T-helper 2 cell treated with Interferon-gamma antibody and Interleukin-4, amounts not matched to agents 5 μg/mL and 100 μg/mL, for 36 hours (primary cell): ENCODE measurements at regions not wholly inside any gene's neighbourhood (a gene's known extent, or its start where the extent isn't known, plus 50 kb on each side); places are given as distances from the start of the nearest gene placed in this dataset.

ENCODE experiments used
- DNase-seq: peaks from one replicate; pipeline ENCODE4 v3.0.0; 2021; ENCODE audit warnings: low spot score
- H3K27ac Mint-ChIP-seq: one replicate; pipeline ENCODE4 v1.8.0; 2021; ENCODE audit warnings: mild to moderate bottlenecking, mixed read lengths
- H3K27me3 Mint-ChIP-seq: one replicate; pipeline ENCODE4 v1.8.0; 2021; ENCODE audit warnings: low read depth, mixed read lengths
- H3K36me3 Mint-ChIP-seq: one replicate; pipeline ENCODE4 v1.8.0; 2021; ENCODE audit warnings: low read depth, mixed read lengths
- H3K4me1 Mint-ChIP-seq: one replicate; pipeline ENCODE4 v1.8.0; 2021; ENCODE audit warnings: low read depth, mixed read lengths
- H3K4me3 Mint-ChIP-seq: one replicate; pipeline ENCODE4 v1.8.0; 2022; ENCODE audit warnings: mild to moderate bottlenecking, moderate library complexity, mixed read lengths
- H3K9me3 Mint-ChIP-seq: one replicate; pipeline ENCODE4 v1.8.0; 2021; ENCODE audit warnings: mixed read lengths

DNA sequence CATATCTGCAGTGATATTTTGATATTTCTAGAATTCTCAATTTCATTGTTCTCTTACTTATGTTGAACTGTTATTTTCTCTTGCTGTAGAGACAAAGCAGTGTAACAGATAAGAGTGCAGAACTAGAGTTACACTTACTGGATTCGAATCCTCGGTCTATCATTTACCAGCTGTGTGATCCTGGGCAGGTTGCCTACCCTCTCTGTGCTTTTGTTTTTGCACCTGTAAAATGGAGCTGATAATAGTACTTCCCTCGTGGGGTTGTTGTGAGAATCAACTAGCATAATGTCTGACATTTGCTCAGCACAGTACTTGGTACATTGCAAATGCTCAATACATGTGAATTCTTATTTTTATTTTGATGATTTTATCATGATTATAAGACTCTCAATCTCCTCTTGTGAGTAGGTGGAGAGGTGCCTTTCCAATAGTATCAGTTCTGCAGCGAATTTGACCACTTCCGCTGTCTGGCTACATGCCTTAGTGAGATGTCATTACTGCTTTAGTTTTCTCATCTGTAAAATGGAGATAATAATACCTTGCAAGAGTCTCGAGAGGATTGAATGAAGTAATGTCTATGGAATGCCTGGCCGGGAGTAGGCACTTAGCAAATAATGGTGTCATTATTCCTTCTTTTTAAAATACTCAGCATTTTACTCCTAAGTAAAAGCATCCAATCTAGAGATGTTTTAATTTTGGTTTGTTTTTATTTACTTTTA, 312.2 kb upstream of the MAF start:
- Mint-ChIP-seq H3K9me3 (no peaks in the 10 kb centered on the region), H3K4me3 (no peak overlapping the region), H3K4me1 (peaks cover 6% of the 10 kb centered on the region), H3K27me3 (peaks cover 7% of the 10 kb centered on the region), H3K27ac (no peak overlapping the region), H3K36me3 (no peaks in the 10 kb centered on the region)
- no peak for DNase-seq

DNA sequence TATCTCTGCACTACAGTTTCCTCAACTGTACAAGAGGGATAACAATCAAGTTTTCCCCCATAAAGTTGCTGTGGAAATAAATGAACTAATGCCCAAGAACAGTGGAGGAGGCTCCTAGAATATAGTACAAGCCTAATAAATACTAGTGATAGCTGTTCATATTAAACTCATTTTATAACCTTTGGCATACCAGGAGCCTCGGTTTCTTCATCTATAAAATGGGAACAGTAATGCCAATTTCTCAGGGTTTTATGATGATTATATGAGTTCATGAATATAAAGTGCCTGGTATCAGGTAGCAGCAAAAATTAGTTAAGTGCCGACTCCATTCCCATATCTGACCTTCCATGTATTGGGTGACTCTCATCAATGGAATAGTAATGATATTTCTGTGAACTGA, 311.1 kb upstream of the MAF start:
- peaks cover 1% of the 10 kb centered on the region for H3K4me1 Mint-ChIP-seq
- no peaks in the 10 kb centered on the region for H3K36me3 Mint-ChIP-seq
- no peaks in the 10 kb centered on the region for H3K9me3 Mint-ChIP-seq
- no peak for DNase-seq
- H3K27ac Mint-ChIP-seq: no peak overlapping the region
- H3K27me3 Mint-ChIP-seq: peaks cover 7% of the 10 kb centered on the region
- no peak overlapping the region for H3K4me3 Mint-ChIP-seq

DNA sequence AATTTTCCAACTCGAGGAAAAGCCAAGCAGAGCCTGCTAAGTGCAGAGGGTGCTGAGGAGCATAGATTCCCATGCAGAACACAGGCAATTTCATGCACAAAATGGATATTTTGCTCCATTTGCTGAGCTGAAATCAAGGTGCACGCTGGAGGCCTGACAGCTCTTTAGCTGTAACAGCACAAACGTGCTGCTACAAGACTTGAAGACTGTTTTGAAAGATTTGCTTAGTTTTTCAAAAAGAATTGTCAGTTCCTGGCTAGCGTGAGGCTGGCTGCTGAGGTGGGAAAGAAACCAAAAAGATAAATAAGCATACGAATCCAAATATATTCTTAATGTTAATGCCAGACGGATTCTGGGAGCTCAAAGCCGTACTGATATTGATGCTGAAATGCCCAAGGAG, 309.0 kb upstream of the MAF start:
- no peaks in the 10 kb centered on the region for H3K36me3 Mint-ChIP-seq
- H3K9me3 Mint-ChIP-seq: no peaks in the 10 kb centered on the region
- no peak for DNase-seq
- H3K4me1 Mint-ChIP-seq: no peaks in the 10 kb centered on the region
- H3K4me3 Mint-ChIP-seq: no peak overlapping the region
- H3K27me3 Mint-ChIP-seq: peaks cover 7% of the 10 kb centered on the region
- H3K27ac Mint-ChIP-seq: no peak overlapping the region

DNA sequence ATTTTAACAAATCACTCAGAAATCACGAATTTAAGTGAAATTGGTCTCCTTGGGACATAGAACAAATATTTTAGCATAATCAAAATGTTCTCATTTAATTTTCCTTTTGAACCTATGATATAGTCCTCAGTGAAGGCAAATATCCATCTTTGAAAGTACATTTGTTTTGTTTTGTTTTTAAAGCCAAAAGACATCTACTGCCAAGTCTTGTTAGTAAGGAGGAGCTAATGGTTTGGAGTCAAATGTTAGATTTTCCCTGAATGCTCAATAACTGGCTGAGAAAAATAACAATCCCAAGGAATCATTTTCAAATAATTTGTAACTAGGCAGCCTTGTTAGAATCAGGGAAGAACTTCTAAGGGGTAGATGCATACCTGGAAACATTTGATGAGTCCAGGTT, 302.9 kb upstream of the MAF start:
- Mint-ChIP-seq H3K36me3 (no peaks in the 10 kb centered on the region), H3K4me3 (no peak overlapping the region), H3K27me3 (no peaks in the 10 kb centered on the region), H3K27ac (no peak overlapping the region), H3K4me1 (no peaks in the 10 kb centered on the region), H3K9me3 (no peaks in the 10 kb centered on the region)
- DNase-seq: no peak

DNA sequence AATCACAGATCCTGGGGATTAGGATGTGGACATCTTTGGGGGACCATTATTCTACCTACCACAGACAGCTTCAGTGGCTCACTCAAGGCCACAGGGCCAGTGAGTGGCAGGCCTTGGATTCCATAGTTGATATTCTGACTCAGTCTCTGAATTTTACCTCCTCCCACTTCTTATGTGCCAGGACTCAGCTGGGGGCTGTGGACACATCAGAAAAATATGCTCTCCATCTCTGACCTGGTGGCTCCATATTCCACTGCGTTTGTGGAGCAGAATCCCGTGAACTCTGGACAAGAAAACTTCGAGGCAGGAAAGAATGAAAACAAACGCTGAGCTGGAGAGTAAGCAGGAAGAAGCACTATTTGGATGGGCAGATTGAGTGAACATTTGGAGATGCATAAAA, 301.8 kb upstream of the MAF start:
- DNase-seq: no peak
- Mint-ChIP-seq H3K27ac (no peak overlapping the region), H3K36me3 (no peaks in the 10 kb centered on the region), H3K4me1 (no peaks in the 10 kb centered on the region), H3K9me3 (no peaks in the 10 kb centered on the region), H3K27me3 (no peaks in the 10 kb centered on the region), H3K4me3 (no peak overlapping the region)

DNA sequence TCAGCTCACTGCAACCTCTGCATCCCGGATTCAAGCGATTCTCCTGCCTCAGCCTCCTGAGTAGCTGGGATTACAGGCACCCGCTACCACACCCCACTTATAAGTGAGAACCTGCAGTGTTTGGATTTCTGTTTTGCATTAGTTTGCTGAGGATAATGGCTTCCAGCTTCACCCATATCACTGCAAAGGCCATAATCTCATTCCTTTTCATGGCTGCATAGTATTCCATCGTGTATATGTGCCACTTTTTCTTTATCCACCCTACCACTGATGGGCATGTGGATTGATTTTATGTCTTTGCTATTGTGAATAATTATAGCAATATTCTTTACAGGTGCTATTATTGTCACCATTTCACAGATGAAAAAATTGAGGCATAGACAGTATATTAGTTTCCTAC, 301.0 kb upstream of the MAF start:
- H3K9me3 Mint-ChIP-seq: no peaks in the 10 kb centered on the region
- no peaks in the 10 kb centered on the region for H3K36me3 Mint-ChIP-seq
- H3K4me1 Mint-ChIP-seq: no peaks in the 10 kb centered on the region
- H3K27ac Mint-ChIP-seq: no peak overlapping the region
- no peak for DNase-seq
- no peak overlapping the region for H3K4me3 Mint-ChIP-seq
- H3K27me3 Mint-ChIP-seq: no peaks in the 10 kb centered on the region

DNA sequence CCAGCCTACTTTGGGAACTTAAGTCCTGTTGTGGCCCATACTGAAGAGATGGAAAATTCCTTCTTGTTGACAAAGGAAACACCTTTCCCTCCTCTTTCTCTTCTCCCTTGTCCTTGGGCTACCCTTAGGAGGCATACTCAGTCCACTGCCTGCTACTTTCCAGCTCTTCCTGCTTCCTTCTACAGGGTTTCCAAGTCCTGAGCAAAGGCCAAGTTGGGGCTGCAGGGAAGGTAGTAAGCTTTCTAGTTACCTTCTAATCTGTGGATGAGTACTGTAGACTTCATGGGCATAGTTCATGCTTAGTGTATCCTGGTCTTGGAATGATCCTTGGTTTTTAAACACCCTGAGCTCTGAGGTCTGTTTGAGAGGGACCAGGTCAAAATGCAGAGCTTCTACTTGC, 299.2 kb upstream of the MAF start:
- no peak overlapping the region for H3K27ac Mint-ChIP-seq
- no peaks in the 10 kb centered on the region for H3K36me3 Mint-ChIP-seq
- H3K4me3 Mint-ChIP-seq: no peak overlapping the region
- no peaks in the 10 kb centered on the region for H3K27me3 Mint-ChIP-seq
- no peaks in the 10 kb centered on the region for H3K9me3 Mint-ChIP-seq
- DNase-seq: no peak
- no peaks in the 10 kb centered on the region for H3K4me1 Mint-ChIP-seq

DNA sequence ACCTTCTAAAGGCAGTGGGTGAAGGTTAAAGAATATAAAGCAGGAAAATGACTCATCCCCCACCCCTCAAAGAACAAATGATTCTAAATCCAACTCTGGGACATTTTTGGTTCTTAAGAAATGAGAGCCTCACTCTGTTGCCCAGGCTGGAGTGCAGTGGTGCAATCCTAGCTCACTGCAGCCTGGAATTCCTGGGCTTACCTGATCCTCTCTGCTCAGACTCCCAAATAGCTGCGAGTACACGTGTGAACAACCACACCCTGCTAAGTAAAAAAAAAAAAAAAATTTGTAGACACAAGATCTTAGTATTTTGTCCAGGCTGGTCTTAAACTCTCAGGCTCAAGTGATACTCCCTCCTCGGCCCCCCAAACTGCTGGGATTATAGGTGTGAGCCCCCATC, 298.8 kb upstream of the MAF start:
- H3K9me3 Mint-ChIP-seq: no peaks in the 10 kb centered on the region
- H3K36me3 Mint-ChIP-seq: no peaks in the 10 kb centered on the region
- no peak for DNase-seq
- no peak overlapping the region for H3K4me3 Mint-ChIP-seq
- no peaks in the 10 kb centered on the region for H3K4me1 Mint-ChIP-seq
- no peaks in the 10 kb centered on the region for H3K27me3 Mint-ChIP-seq
- H3K27ac Mint-ChIP-seq: no peak overlapping the region

DNA sequence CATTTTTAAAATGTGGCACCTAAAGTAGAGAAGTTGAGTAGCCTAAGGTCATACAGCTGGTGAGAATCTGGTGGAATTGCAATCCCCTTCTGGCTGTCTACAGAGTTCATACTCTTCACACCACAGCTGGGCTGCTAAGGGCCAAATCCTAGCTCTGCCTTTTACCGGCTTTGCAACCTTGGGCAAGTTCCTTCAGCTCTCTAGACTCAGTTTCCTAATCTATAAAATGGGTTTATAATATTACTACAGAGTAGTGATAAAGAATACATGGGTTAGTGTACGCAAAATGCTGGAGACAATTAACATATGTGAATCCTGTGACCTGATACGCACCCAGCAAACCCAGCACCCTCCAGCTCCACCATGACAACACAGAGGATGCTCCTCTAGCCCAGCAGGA, 298.2 kb upstream of the MAF start:
- H3K36me3 Mint-ChIP-seq: no peaks in the 10 kb centered on the region
- no peak overlapping the region for H3K4me3 Mint-ChIP-seq
- DNase-seq: no peak
- H3K27me3 Mint-ChIP-seq: no peaks in the 10 kb centered on the region
- H3K4me1 Mint-ChIP-seq: no peaks in the 10 kb centered on the region
- no peaks in the 10 kb centered on the region for H3K9me3 Mint-ChIP-seq
- no peak overlapping the region for H3K27ac Mint-ChIP-seq

DNA sequence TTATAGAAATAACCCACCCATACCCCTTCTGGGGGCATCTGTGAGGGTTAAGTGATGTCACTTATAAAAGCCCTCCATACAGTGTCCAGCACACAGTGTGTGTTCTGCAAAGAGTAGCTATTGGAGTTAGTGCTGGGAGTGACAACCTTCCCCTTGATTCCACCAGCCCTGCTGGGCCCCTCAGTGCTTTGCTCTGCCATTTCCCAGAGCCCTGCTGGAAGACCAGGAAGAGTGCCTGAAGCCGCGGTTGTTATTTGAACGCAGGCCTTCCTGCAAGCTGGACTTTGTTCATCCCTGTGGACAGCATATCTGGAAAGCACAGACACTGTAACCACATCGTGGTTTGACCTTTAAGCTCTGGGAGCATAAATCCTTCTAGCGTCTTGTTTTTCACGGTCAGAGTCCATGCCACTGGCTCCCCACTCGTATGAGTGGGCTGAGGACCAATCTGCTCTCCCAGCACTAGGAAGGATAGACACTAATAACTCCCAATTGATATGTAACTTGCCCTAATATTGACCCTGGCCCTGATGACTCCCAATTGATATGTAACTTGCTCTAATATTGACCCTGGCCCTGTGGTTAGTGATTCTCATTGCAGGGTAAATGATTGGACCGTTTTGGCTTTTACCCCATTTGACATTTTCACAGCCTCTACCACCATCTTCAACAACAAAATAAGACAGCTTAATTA, 297.1 kb upstream of the MAF start:
- no peaks in the 10 kb centered on the region for H3K9me3 Mint-ChIP-seq
- H3K36me3 Mint-ChIP-seq: no peaks in the 10 kb centered on the region
- H3K4me1 Mint-ChIP-seq: no peaks in the 10 kb centered on the region
- no peaks in the 10 kb centered on the region for H3K27me3 Mint-ChIP-seq
- H3K4me3 Mint-ChIP-seq: no peak overlapping the region
- no peak overlapping the region for H3K27ac Mint-ChIP-seq
- DNase-seq: no peak

DNA sequence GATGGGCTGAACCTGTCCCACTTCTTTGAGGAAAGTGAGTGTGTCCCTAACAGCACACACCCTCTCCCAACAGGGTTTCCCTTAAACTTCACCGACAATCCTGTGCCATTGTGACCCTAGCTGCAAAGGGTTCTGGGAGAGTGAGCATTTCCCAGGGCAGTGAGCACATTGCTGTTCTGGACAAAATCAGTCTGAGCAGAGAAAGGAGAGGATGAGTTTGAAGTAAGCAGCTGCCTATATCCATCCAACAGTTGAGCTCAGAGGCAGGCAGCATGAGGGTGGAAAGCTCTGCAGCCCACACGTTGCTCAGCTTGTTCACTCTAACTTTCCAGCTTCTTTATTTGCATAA, 296.5 kb upstream of the MAF start:
- no peak overlapping the region for H3K4me3 Mint-ChIP-seq
- H3K4me1 Mint-ChIP-seq: no peaks in the 10 kb centered on the region
- no peaks in the 10 kb centered on the region for H3K27me3 Mint-ChIP-seq
- DNase-seq: no peak
- no peaks in the 10 kb centered on the region for H3K9me3 Mint-ChIP-seq
- no peaks in the 10 kb centered on the region for H3K36me3 Mint-ChIP-seq
- H3K27ac Mint-ChIP-seq: no peak overlapping the region

DNA sequence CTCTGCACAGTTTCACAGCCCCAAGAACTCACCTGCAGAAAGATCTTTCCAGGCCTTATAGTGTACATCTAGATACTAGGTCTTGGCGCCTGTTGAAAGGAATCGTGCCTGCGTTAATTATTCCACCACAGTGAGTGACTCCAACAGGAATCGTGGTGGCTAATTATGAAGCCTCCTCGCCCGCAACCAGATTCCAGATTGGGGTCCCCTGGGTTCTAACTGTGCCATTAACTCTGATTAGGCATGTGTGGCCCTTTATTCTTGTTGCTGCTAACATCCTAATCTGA, 295.3 kb upstream of the MAF start:
- Mint-ChIP-seq H3K9me3 (no peaks in the 10 kb centered on the region), H3K27ac (no peak overlapping the region), H3K27me3 (no peaks in the 10 kb centered on the region), H3K4me3 (no peak overlapping the region), H3K4me1 (no peaks in the 10 kb centered on the region), H3K36me3 (no peaks in the 10 kb centered on the region)
- DNase-seq: no peak

DNA sequence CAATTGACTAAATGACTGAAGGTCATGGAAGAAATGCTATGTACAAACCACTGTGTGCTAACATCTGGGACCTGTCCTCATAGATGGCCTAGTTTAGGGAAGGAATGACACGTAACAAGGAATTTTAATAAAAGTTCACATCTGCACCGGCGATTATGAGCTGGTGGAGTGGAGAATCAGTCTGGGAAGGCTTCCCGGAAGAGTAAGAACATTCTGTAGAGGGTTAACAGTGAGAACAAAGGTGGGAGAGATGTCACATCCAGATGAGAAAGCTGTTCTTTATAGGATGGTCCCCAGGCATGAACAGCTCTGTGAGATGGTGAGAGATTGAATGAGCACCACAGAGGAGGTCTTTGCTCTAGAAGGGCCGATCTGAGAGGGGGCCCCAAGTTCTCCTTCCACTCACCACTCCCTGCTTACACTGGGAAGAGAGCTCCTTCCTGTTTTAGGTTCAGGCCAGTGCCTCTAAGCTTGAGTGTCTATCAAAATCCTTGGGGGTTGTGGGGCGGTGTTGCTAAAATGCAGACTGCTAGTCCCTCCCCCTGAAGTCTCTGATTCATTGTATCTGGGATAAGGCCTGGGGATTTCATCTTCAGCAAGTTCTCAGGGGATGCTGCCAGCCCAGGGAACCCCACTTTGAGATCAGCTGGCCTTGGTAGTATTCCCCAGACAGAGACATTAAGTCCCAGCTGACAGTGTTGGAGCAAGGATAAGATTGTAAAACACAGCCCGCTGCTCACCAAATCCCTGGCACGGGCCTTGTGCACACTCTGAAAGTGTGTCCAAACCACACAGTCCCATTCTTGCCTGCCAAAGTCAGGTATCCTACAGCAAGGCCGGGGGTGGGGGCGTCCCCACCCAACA, 294.7 kb upstream of the MAF start:
- no peak overlapping the region for H3K27ac Mint-ChIP-seq
- no peak for DNase-seq
- H3K4me1 Mint-ChIP-seq: no peaks in the 10 kb centered on the region
- H3K27me3 Mint-ChIP-seq: no peaks in the 10 kb centered on the region
- H3K4me3 Mint-ChIP-seq: no peak overlapping the region
- H3K9me3 Mint-ChIP-seq: no peaks in the 10 kb centered on the region
- no peaks in the 10 kb centered on the region for H3K36me3 Mint-ChIP-seq

DNA sequence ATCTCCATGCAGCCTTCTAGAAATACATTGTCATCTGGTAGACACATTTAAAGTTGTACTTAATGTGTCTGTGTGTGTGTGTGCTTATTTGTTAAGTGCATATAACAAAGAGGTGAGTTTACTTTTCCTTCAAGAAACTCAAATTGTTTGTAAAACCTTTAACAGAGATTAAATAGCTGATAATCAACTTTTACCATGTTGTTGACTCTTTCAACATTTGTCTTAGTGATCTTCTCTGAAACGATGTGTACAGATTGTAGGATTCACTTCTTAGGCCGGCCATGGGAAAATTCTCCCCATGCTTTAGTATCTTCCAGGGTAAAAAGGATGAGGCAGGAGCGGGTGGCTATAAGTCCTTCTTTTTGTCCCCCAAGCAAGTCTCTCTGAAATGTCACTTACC, 292.9 kb upstream of the MAF start:
- Mint-ChIP-seq H3K9me3 (no peaks in the 10 kb centered on the region), H3K4me3 (no peak overlapping the region), H3K36me3 (no peaks in the 10 kb centered on the region), H3K27me3 (no peaks in the 10 kb centered on the region), H3K27ac (no peak overlapping the region), H3K4me1 (no peaks in the 10 kb centered on the region)
- DNase-seq: no peak
